ENCODE measurements at regions not wholly inside any gene's neighbourhood (a gene's known extent, or its start where the extent isn't known, plus 50 kb on each side); places are given as distances from the start of the nearest gene placed in this dataset.
A peak's percentile ranks its signal among the peaks of the same experiment; 100 is the strongest.

DNA sequence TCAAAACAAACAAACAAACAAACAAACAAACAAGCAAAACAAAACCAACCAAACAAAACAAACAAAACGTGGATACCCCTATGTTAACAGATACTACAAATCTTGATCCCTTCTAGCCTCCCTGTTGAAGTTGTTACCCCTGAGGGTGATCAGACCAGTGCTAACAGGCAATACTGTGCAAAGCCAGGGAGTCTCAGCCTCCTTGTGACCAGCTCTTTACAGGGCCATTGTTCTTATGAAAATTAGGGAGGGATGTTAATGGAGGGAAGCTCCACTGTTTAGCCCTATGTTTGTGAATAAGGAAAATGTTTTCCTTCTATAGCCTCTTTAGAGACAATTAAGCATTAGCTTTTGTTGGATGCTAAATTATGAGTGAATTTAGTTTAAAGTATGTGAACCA lies 1072.1 kb upstream of the WWC1 start:
- TF ChIP-seq, protein P1, sequence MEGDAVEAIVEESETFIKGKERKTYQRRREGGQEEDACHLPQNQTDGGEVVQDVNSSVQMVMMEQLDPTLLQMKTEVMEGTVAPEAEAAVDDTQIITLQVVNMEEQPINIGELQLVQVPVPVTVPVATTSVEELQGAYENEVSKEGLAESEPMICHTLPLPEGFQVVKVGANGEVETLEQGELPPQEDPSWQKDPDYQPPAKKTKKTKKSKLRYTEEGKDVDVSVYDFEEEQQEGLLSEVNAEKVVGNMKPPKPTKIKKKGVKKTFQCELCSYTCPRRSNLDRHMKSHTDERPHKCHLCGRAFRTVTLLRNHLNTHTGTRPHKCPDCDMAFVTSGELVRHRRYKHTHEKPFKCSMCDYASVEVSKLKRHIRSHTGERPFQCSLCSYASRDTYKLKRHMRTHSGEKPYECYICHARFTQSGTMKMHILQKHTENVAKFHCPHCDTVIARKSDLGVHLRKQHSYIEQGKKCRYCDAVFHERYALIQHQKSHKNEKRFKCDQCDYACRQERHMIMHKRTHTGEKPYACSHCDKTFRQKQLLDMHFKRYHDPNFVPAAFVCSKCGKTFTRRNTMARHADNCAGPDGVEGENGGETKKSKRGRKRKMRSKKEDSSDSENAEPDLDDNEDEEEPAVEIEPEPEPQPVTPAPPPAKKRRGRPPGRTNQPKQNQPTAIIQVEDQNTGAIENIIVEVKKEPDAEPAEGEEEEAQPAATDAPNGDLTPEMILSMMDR (IDR thresholded peaks at IDR 0.05; ENCODE audit: insufficient read depth, low read depth, low read length, missing control alignments): no peak
- DNase-seq (ENCODE audit: low read depth): no peak

DNA sequence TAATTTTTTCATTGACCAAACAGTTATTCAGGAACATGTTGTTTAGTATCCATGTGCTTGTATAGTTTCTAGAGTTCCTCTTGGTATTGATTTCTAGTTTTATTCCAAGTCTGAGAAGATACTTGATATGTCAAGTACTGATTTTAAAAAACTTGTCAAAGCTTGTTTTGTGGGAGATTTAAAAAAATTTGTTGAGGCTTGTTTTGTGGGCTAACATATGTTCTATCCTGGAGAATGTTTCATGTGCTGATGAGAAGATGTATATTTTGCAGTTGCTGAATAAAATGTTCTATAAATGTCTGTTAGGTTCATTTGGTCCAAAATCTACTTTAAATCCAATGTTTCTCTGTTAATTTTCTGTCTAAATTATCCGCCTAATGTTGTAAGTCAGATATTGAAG lies 1065.1 kb upstream of the WWC1 start:
- no peak for DNase-seq (ENCODE audit: low read depth)
- TF ChIP-seq, protein P1 (IDR thresholded peaks at IDR 0.05; ENCODE audit: insufficient read depth, low read depth, low read length, missing control alignments): no peak
- no peak overlapping the region for H3K4me3 ChIP-seq (ENCODE audit: low read length)

More for the DNA sequence above, 1072.1 kb upstream of the WWC1 start:
- no peak overlapping the region for H3K4me3 ChIP-seq (ENCODE audit: low read length)

DNA sequence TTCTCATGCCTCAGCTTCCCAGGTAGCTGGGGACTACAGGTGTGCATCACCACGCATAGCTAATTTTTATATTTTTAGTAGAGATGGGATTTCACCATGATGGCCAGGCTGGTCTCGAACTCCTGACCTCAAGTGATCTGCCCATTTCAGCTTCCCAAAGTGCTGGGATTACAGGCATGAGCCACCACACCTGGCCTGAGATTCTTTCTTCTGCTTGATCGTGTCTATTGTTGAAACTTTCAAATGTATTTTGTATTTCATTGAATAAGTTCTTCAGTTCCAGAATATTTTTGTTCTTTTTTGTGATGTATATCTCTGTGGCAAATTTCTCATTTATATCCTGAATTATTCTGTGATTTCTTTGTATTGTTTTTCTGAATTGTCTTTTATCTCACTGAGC lies 1063.3 kb upstream of the WWC1 start:
- no peak overlapping the region for H3K4me3 ChIP-seq (ENCODE audit: low read length)

DNA sequence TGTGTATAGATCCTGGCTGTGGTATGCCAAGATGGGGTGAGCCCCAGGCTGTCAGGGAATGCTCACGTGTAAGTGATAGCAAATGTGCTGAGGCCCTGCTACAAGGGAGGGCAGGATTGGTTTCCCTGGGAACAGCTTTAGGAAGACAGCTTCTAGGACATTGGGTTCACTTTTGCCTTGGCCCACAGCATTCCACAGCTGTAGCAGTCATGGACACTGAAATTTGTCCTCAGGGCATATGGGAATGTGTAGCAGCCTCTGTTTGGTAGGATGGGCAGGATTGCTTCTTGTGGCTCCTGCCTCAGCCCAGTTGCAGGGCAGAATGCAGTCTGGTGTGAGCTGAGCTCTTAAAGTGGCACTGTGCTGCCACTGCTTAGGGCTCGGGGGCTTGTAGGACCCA lies 1061.7 kb upstream of the WWC1 start:
- no peak overlapping the region for H3K4me3 ChIP-seq (ENCODE audit: low read length)
- TF ChIP-seq, protein P1 (IDR thresholded peaks at IDR 0.05; ENCODE audit: insufficient read depth, low read depth, low read length, missing control alignments): no peak
- DNase-seq (ENCODE audit: low read depth): peak; percentile 12

More for the DNA sequence above, 1063.3 kb upstream of the WWC1 start:
- TF ChIP-seq, protein P1 (IDR thresholded peaks at IDR 0.05; ENCODE audit: insufficient read depth, low read depth, low read length, missing control alignments): no peak
- no peak for DNase-seq (ENCODE audit: low read depth)

DNA sequence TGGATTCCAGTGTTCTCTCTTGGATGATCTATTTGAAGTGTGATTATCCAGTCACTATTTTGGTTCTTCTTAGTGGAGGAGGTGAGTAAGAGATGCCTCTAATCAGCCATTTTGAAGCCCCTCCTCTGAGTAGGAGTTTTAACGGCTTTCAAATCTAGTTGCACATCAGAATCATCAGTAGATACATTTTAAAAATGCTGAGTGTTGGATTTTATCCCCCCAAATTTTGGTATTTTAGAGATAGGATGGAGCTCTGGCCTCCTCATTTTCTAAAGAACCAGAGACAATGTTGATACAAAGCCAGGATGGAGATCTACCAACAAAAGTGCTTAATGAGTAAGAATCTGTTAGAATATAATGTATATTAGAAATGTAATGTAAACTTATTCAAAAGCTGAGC lies 1061.0 kb upstream of the WWC1 start:
- TF ChIP-seq, protein P1 (IDR thresholded peaks at IDR 0.05; ENCODE audit: insufficient read depth, low read depth, low read length, missing control alignments): no peak
- no peak for DNase-seq (ENCODE audit: low read depth)
- no peak overlapping the region for H3K4me3 ChIP-seq (ENCODE audit: low read length)

DNA sequence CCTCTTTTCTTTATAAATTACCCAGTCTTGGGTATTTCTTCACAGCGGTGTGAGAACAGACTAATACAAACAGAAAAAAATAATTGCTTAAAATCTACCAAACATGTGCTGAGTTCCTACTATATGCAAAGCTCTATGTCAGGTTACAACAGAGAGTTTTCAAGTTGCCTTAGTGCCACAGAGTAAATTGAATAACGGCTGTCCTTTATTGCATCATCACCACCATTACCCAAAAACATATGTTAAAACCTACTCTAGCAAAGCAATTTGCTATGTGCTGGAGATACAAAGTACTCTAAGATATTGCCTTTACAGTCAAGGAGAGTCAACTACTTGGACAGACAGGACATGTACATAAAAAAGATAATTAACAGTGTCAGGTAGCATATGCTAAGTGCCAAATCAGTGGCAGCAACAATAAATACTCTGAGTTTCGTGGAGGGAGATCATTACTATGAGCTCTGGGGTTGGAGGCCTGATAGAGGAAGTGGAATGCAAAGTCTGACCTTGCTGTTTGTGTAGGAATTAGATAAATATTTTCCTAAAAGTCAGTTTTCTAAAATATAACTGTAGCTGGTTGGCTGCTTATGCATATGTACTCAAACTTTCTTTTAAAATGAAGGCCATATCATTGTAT lies 1058.7 kb upstream of the WWC1 start:
- DNase-seq (ENCODE audit: low read depth): no peak
- H3K4me3 ChIP-seq (ENCODE audit: low read length): no peak overlapping the region
- TF ChIP-seq, protein P1 (IDR thresholded peaks at IDR 0.05; ENCODE audit: insufficient read depth, low read depth, low read length, missing control alignments): no peak
